Right renal cortex interstitium (tissue), 3 donors: ENCODE measurements at regions not wholly inside any gene's neighbourhood (a gene's known extent, or its start where the extent isn't known, plus 50 kb on each side); places are given as distances from the start of the nearest gene placed in this dataset.
"Not testable (repeated sequence)": the region's sequence is repeated elsewhere in the genome, so short reads cannot be mapped to it uniquely, and the experiment has no call there.

Source experiments
- DNase-seq, 3 donors: peaks; one replicate each; pipeline ENCODE4 v3.0.0-alpha.2; 2013; ENCODE audit warnings: low read depth in 3 of 3, low spot score in 2 of 3

- not testable (repeated sequence) for DNase-seq
These were observed 198.2 kb upstream of the NPAP1 start for GRCh38 chr15:24477107-24478025.

- DNase-seq, result not testable (repeated sequence)
These were observed 189.5 kb upstream of the NPAP1 start for GRCh38 chr15:24485885-24486567.

- not testable (repeated sequence) for DNase-seq
These were observed 187.2 kb upstream of the NPAP1 start for GRCh38 chr15:24488164-24488907.

- not testable (repeated sequence) for DNase-seq
These were observed 170.4 kb upstream of the NPAP1 start for GRCh38 chr15:24505216-24505615.

- not testable (repeated sequence) for DNase-seq
These were observed 165.9 kb upstream of the NPAP1 start for GRCh38 chr15:24509714-24510113.

GRCh38 chr15:24511598-24511997, 164.0 kb upstream of the NPAP1 start:
- DNase-seq, result not testable (repeated sequence)

- not testable (repeated sequence) for DNase-seq
These were observed 156.8 kb upstream of the NPAP1 start for GRCh38 chr15:24518772-24519171.

- not testable (repeated sequence) for DNase-seq
These were observed 144.3 kb upstream of the NPAP1 start for GRCh38 chr15:24531235-24531634.

GRCh38 chr15:24534032-24534431, 141.5 kb upstream of the NPAP1 start:
- not testable (repeated sequence) for DNase-seq

GRCh38 chr15:24557281-24557680, 118.3 kb upstream of the NPAP1 start:
- DNase-seq, result not testable (repeated sequence)

- DNase-seq, result no peak
These were observed 67.9 kb upstream of the NPAP1 start for GRCh38 chr15:24607636-24608035.

- no peak for DNase-seq
These were observed 57.9 kb upstream of the NPAP1 start for GRCh38 chr15:24617646-24618045.

- no peak for DNase-seq
These were observed 53.9 kb upstream of the NPAP1 start for GRCh38 chr15:24621630-24622215.
